H1 (cell line): ENCODE measurements at regions not wholly inside any gene's neighbourhood (a gene's known extent, or its start where the extent isn't known, plus 50 kb on each side); places are given as distances from the start of the nearest gene placed in this dataset.

Source experiments
- CBX8 ChIP-seq: fragments of 300-800, 300-1000 bp; sonication (generic); IDR thresholded peaks from 2 replicates; pipeline ENCODE4 v1.7.1; 2016; ENCODE audit warnings: low read depth, low read length, borderline replicate concordance
- NANOG ChIP-seq: IDR thresholded peaks from 2 replicates; pipeline ENCODE4 v1.6.1; 2011; ENCODE audit warnings: low read length, low read depth, mild to moderate bottlenecking, inconsistent platforms; ENCODE audit not compliant: insufficient read depth, poor library complexity, severe bottlenecking
- NRF1 ChIP-seq: IDR thresholded peaks from 2 replicates; pipeline ENCODE4 v1.6.1; 2011; ENCODE audit warnings: mild to moderate bottlenecking, low read depth, low read length, improper control_type of control experiment
- POLR2A ChIP-seq, 2 experiments: IDR thresholded peaks; 1 replicate in 1 of 2; 2 replicates in 1 of 2; pipeline ENCODE4 v1.6.1; 2011; ENCODE audit warnings: low read depth in 2 of 2, low read length in 2 of 2, mild to moderate bottlenecking in 2 of 2; ENCODE audit errors: control extremely low read depth in 1 of 2
- SRF ChIP-seq: IDR thresholded peaks from 2 replicates; pipeline ENCODE4 v1.6.1; 2011; ENCODE audit warnings: mild to moderate bottlenecking, low read depth, low read length, moderate library complexity
- TF ChIP-seq, protein P1 (sequence below): IDR thresholded peaks from 2 replicates; pipeline ENCODE4 v1.6.1; 2012; ENCODE audit warnings: inconsistent platforms

DNA sequence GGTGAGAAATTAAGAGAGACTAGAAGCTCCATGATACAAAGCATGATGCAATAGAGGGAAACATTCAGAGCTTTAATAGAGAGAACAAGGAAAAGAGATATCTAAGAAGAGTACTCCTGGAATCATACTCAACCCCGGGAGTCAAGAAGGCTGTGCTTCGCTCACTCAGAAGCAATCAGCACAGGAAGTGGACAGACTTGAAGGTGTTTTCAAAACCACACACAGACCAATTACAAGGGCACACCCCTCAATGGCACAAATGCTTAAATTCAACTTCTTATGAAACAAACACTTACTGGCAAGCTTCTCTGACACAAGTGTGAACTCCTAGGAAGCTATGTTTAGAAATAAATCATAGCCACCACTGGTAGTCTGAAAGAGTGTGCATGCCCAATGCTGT, 462.3 kb downstream of the GABRG2 start (continued):
- TF ChIP-seq SRF: no peak
- no peak for TF ChIP-seq CBX8
- TF ChIP-seq, protein P1, sequence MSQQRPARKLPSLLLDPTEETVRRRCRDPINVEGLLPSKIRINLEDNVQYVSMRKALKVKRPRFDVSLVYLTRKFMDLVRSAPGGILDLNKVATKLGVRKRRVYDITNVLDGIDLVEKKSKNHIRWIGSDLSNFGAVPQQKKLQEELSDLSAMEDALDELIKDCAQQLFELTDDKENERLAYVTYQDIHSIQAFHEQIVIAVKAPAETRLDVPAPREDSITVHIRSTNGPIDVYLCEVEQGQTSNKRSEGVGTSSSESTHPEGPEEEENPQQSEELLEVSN: no peak
- TF ChIP-seq NRF1: no peak
- no peak for TF ChIP-seq POLR2A (IDR thresholded peaks at IDR 0.05; ENCODE audit: control extremely low read depth in 1 of 2, low read depth in 2 of 2, low read length in 2 of 2)
- TF ChIP-seq NANOG: no peak
- TF ChIP-seq, all 59 proteins: peak for 0
